ENCODE measurements at regions not wholly inside any gene's neighbourhood (a gene's known extent, or its start where the extent isn't known, plus 50 kb on each side); places are given as distances from the start of the nearest gene placed in this dataset.

- TF ChIP-seq, protein P1, sequence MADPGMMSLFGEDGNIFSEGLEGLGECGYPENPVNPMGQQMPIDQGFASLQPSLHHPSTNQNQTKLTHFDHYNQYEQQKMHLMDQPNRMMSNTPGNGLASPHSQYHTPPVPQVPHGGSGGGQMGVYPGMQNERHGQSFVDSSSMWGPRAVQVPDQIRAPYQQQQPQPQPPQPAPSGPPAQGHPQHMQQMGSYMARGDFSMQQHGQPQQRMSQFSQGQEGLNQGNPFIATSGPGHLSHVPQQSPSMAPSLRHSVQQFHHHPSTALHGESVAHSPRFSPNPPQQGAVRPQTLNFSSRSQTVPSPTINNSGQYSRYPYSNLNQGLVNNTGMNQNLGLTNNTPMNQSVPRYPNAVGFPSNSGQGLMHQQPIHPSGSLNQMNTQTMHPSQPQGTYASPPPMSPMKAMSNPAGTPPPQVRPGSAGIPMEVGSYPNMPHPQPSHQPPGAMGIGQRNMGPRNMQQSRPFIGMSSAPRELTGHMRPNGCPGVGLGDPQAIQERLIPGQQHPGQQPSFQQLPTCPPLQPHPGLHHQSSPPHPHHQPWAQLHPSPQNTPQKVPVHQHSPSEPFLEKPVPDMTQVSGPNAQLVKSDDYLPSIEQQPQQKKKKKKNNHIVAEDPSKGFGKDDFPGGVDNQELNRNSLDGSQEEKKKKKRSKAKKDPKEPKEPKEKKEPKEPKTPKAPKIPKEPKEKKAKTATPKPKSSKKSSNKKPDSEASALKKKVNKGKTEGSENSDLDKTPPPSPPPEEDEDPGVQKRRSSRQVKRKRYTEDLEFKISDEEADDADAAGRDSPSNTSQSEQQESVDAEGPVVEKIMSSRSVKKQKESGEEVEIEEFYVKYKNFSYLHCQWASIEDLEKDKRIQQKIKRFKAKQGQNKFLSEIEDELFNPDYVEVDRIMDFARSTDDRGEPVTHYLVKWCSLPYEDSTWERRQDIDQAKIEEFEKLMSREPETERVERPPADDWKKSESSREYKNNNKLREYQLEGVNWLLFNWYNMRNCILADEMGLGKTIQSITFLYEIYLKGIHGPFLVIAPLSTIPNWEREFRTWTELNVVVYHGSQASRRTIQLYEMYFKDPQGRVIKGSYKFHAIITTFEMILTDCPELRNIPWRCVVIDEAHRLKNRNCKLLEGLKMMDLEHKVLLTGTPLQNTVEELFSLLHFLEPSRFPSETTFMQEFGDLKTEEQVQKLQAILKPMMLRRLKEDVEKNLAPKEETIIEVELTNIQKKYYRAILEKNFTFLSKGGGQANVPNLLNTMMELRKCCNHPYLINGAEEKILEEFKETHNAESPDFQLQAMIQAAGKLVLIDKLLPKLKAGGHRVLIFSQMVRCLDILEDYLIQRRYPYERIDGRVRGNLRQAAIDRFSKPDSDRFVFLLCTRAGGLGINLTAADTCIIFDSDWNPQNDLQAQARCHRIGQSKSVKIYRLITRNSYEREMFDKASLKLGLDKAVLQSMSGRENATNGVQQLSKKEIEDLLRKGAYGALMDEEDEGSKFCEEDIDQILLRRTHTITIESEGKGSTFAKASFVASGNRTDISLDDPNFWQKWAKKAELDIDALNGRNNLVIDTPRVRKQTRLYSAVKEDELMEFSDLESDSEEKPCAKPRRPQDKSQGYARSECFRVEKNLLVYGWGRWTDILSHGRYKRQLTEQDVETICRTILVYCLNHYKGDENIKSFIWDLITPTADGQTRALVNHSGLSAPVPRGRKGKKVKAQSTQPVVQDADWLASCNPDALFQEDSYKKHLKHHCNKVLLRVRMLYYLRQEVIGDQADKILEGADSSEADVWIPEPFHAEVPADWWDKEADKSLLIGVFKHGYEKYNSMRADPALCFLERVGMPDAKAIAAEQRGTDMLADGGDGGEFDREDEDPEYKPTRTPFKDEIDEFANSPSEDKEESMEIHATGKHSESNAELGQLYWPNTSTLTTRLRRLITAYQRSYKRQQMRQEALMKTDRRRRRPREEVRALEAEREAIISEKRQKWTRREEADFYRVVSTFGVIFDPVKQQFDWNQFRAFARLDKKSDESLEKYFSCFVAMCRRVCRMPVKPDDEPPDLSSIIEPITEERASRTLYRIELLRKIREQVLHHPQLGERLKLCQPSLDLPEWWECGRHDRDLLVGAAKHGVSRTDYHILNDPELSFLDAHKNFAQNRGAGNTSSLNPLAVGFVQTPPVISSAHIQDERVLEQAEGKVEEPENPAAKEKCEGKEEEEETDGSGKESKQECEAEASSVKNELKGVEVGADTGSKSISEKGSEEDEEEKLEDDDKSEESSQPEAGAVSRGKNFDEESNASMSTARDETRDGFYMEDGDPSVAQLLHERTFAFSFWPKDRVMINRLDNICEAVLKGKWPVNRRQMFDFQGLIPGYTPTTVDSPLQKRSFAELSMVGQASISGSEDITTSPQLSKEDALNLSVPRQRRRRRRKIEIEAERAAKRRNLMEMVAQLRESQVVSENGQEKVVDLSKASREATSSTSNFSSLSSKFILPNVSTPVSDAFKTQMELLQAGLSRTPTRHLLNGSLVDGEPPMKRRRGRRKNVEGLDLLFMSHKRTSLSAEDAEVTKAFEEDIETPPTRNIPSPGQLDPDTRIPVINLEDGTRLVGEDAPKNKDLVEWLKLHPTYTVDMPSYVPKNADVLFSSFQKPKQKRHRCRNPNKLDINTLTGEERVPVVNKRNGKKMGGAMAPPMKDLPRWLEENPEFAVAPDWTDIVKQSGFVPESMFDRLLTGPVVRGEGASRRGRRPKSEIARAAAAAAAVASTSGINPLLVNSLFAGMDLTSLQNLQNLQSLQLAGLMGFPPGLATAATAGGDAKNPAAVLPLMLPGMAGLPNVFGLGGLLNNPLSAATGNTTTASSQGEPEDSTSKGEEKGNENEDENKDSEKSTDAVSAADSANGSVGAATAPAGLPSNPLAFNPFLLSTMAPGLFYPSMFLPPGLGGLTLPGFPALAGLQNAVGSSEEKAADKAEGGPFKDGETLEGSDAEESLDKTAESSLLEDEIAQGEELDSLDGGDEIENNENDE (IDR thresholded peaks at IDR 0.05; ENCODE audit: insufficient replicate concordance, low read length) = no peak
These were observed 879.6 kb upstream of the CELF4 start (continued) for GRCh38 chr18:38444971-38445803.

Data from H1 (cell line).